Bone marrow (tissue), 2 donors: ENCODE measurements at regions not wholly inside any gene's neighbourhood (a gene's known extent, or its start where the extent isn't known, plus 50 kb on each side); places are given as distances from the start of the nearest gene placed in this dataset.

Experiments
- DNase-seq, 2 donors: peaks; one replicate each; lab custom pipeline; 2025; lab: John Stamatoyannopoulos, UW

DNA sequence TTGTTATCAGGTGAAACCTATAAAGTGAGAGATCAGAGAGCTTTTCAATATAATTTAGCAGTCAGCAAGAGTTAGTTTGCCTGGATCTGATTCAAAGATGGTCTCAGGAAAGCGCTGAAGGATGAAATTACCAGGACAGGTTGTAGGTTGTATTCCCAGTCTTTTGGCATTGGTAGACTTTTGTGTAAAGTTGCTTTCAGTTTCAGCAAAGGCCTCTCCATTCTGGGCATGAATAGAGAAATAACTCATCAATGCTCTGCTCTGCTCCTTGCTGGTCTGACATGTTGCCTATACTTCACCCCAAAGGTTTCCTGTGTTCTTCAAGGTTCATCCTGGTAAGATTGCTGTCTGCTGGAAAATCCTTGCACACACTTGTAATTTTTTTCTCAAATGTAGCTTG is 714.8 kb downstream of the EPM2A start:
- DNase-seq = no peak

DNA sequence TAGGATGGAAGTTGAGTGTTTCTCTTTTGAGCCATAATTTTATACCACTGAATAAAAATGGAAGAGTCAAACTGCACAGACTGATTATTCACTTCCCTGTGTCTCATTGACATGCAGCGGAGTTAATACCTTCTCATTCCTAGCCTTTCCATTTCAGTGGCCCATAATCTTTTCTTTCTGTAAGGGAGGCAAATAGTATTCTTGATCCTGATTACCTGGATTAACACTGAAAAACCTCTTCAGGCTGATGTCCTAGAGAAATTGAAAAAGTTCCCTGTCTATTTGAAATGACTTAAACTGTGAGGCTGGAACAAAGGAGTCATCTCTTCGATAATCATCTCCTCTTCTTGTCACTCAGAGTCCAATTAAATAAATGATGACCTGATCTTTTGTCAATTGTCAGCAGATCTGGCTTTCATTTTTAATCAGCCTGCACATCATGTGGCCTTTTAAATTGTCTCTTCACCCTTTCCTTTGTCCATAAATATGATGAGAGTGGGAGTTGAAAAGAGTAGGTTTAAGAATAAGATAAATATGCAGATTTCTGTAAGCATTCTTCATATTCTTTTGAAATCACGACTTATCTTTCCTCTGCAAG is 713.0 kb downstream of the EPM2A start:
- DNase-seq = no peak

- no peak for DNase-seq
Measured at GRCh38 chr6:145023116-145023726, 712.1 kb downstream of the EPM2A start.

DNA sequence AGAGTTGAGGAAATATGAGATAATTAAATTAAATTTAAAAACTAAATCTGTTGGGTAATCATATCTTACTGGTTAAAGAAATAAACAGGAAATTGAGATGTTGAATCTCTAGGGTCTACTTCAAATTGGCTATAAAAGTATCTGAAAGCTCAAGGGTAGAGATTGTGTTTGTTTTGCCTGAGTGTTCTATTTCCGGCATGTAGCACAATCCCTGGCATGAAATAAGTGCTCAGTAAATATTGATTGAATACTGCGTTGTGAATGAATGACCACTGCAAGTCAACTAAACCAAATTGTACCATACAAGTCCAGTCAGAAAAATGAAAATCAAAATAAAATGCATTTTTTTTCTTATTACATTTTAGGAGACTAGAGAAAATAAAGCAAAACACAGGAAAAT is 709.8 kb downstream of the EPM2A start:
- no peak for DNase-seq

DNA sequence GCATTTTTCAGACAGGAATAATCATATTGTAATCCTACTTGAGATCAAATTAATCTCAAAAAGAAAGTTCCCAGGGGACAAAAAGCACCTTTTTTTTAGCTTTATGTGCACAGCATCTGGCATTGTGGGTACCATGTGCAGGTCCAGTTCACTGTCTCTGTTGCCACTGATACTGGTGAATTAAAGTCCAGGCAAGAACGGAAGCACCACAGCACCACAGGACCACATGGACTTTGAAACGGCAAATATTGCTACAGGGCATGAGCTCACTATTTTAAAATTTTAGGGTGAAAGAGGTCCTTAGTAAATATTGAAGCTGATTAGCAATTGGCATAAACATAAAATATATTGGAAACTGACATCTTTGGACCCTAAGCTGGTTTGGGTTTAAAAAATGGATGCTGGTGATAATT is 709.0 kb downstream of the EPM2A start:
- DNase-seq = no peak

DNA sequence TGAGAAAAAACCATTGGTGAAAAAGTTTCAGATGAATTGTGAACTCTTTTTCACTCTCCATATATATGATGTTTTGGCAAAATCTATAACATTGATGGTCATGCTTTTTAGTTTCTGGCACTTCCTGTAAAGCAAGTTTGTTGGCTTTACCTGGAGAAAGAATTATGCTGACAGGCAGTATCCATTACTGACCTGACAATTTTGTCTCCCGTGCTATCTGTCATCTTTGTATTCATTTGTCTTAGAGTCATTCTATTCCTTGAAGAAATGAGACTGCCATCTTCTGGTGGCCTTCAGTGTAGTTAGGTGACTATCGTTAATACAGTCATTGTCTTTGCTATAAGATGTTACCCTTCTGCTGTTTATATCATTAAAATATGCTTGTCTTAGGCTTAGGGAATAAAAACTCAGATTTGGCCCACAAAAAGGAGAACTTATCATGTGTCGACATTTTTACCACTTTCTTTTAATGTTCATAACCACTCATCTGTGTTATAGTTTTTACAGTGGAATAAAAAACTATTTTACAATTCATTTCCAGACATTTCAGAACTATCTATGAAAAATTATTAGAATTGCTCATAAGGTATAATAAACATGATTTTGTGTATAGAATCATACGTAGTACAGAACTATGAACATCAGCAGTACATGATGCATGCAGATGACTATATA is 707.0 kb downstream of the EPM2A start:
- peak in 1 of 2 donors; percentile 62 for DNase-seq

DNA sequence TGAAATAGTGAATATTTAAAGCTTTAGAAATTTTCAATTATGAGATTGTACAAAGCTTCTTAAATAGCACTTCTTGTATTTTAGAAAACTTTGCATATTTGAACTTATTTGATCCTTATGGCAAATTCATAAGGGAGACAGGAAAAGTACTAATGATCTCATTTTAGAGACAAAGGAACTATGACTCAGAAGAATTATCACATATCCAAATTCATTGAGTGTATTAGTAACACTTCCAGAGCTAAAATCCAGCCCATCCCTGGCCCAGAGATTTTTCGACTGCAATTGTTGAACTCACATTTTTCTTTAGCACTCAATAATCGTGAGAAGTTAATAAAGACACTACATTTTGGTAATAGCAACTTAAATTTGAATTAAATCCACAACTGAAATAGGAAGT is 704.3 kb downstream of the EPM2A start:
- DNase-seq = no peak

GRCh38 chr6:145031962-145032361 is 703.4 kb downstream of the EPM2A start:
- no peak for DNase-seq

GRCh38 chr6:145032562-145033145 is 702.7 kb downstream of the EPM2A start:
- no peak for DNase-seq

GRCh38 chr6:145034664-145035063 is 700.7 kb downstream of the EPM2A start:
- DNase-seq = no peak

- DNase-seq = no peak
Measured at GRCh38 chr6:145036236-145036635, 699.1 kb downstream of the EPM2A start.

DNA sequence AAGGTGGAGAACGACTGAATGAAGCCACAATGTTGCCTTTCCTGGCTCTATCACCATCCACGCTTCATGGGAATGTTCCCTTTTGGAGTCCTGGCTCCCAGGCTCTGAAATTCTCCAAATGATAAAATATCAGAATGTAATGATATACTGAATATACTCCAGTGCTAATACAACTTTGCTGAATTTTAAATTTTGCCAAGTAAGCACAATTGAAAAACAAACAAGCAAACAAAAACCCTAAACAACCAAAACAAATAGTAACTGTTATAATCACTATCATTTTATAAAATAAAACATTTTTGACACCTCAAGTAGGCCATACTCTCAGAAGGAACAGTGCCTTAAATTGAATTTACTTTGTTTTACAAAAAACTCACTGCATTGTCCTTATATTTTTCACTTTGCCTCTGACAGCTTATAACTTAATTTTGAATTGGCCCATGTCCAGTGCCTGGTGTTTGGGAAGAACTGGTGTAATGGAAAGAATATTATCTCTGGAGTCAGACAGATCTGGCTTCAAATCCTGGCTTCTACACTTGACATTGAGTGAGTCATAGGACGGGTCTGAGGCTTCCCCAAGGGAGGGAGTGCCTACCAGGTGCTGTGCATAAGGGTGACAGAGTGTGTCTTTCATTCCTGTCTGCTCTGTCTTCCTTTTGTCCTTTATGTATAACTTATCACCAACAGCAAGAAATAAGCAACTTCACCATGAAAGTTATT is 698.3 kb downstream of the EPM2A start:
- no peak for DNase-seq

GRCh38 chr6:145042559-145042958 is 692.8 kb downstream of the EPM2A start:
- no peak for DNase-seq

DNA sequence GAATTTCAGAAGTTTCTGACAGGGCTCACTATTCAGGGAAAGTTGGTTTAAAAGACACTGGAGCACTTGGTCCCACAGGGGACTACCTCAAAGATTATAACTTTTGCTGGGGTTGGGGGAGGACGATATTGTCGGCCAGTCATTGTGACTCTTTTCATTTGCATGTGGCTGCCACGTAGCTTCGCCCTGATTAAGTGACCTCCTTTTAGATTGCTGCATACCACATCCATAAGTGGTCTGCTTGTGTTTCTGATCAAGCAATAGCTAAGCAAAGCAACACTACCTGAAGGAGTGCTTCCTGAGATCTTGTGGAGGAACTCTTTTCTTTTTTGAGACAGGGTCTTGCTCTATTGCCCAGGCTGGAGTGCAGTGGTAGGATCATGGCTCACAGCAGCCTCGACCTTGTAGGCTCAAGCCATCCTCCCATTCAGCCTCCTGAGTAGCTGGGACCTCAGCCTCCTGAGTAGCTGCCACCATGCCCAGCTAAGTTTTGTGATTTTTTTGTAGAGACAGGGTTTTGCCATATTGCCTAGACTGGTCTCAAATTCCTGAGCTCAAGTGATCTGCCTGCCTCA is 691.3 kb downstream of the EPM2A start:
- DNase-seq = no peak

DNA sequence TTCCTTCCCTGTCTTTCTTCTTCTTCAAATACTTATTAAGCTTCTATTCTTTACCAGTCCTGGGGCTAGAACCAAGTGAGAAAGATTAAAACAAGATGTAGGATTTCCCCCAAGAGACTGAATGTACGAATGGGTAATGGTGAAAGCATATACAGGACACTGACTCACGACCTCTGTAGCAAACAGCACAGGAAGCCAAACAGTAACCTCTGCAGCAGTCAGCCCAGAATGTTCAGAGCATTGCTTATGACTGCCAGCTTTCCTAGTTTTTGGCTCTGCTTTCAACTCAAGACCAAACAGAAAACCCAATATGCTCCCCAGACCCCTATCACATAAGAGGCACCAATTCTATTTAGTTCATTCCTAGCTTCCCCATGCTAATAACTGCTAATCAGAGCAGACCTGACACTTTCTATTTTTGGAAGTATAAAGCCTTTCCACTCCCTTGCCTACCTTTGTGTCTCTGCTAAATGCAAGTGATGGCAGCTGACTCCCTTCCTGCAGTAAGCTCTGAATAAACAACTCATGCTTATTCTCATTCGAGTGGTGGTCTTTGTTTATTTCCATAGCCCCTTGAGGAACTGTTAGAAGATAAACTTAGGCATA is 690.6 kb downstream of the EPM2A start:
- DNase-seq = peak in 1 of 2 donors; percentile 59

DNA sequence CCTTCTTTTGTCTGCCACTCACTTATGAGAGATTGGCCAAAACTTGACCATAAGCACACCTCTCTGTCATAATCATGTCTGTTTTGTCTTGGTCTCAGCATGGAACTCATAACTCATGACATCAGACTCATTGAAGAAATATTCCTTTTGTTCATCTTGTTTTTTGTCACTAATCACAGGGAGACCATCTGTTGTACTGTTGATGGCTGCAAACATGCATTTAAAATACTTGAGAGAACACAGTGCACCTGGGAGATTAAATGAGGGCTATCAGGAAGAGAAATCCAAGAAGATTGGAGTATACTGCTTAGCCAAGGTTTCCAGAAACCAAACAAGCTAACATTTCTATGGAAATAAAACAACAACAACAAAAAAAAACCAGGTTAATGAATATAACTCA is 689.7 kb downstream of the EPM2A start:
- DNase-seq = no peak

DNA sequence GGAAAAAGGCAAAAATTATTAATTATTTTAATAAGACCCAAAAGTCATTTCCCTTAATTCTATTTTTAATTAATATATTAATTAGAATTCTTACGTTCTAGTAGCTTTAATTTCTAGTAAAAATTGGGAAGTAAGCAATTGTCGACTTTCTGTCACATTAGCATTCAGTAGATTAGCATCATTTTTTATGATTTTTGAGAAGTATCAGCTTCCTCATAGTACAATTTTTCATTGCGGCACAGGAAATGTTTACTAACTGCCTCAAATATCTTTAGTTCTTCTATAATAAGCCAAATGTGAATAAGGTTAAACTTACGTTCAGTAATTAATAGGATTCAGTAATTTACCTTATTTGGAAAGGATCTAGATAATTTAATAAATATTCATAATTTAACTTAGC is 687.4 kb downstream of the EPM2A start:
- peak in 1 of 2 donors; percentile 33 for DNase-seq

GRCh38 chr6:145051661-145052060 is 683.7 kb downstream of the EPM2A start:
- DNase-seq = no peak

- no peak for DNase-seq
Measured at GRCh38 chr6:145055567-145055966, 679.8 kb downstream of the EPM2A start.

DNA sequence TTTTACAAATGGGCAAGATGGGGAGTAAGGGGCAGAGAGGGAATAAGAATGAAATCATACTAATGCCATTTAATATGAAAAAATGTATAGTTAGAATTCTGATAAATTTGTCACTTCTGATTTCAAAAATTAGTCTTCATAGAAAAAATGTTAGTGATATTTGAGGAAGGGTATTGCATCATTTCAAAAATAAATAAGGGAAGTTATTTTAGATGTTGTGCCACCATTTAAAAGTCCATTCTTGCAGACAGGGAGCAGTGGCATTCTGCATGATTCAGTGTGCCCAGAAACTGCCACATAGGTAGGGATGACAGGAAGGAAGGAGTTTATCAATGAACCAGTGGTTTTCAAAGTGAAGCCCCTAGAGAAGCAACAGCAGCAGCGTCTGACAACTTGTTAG is 674.6 kb downstream of the EPM2A start:
- no peak for DNase-seq

DNA sequence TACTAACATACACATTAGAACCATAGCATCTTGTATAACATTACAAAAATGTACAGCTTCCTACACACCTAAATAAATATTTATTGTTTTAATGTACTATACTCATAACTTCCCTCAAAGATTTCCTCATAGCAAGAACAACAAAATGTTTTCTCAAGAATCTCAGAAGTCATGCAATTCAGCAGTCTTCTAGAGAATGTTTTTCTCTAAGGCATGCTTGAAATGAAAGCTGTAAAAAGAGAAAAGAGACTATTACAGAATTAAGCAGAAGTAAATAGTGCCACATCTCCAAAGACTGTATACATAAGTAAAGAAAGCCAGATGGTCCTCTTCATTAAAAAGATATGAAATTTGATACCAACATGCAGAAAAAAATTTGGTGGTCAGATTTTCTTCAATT is 672.2 kb downstream of the EPM2A start:
- DNase-seq = no peak

DNA sequence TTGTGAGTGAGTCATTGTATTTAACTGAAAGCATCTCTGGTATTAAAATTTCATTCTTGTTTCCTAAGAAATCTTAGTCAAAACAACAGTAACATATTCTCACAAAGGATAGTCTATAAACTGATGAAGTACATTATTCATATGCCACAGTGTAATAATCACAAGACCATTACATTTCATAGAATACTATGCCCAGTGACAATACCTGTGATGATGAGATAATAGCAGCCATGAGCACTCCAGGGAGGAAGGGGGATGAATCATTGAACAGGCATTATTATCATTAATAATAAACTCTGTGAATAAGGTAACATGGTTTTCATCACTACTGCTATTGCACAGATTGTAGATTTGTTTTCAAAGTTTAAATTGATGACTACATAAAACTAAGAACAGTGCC is 667.9 kb downstream of the EPM2A start:
- no peak for DNase-seq
